ENCODE measurements at regions not wholly inside any gene's neighbourhood (a gene's known extent, or its start where the extent isn't known, plus 50 kb on each side); places are given as distances from the start of the nearest gene placed in this dataset.

- H3K27ac ChIP-seq: no peak overlapping the region
- TF ChIP-seq, protein P1, sequence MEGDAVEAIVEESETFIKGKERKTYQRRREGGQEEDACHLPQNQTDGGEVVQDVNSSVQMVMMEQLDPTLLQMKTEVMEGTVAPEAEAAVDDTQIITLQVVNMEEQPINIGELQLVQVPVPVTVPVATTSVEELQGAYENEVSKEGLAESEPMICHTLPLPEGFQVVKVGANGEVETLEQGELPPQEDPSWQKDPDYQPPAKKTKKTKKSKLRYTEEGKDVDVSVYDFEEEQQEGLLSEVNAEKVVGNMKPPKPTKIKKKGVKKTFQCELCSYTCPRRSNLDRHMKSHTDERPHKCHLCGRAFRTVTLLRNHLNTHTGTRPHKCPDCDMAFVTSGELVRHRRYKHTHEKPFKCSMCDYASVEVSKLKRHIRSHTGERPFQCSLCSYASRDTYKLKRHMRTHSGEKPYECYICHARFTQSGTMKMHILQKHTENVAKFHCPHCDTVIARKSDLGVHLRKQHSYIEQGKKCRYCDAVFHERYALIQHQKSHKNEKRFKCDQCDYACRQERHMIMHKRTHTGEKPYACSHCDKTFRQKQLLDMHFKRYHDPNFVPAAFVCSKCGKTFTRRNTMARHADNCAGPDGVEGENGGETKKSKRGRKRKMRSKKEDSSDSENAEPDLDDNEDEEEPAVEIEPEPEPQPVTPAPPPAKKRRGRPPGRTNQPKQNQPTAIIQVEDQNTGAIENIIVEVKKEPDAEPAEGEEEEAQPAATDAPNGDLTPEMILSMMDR (IDR thresholded peaks at IDR 0.05): no peak
- TF ChIP-seq POLR2A (IDR thresholded peaks at IDR 0.05) (no peak), EP300 (IDR thresholded peaks at IDR 0.05) (no peak), POLR2AphosphoS5 (IDR thresholded peaks at IDR 0.05) (no peak)
- H3K36me3 ChIP-seq: no peaks in the 10 kb centered on the region
- DNase-seq (ENCODE audit: low spot score in 2 of 2): no peak
- WGBS: 65% methylated on average over 4 of the region's 4 CpGs
- no peaks in the 10 kb centered on the region for H3K9me3 ChIP-seq
- no peaks in the 10 kb centered on the region for H3K4me1 ChIP-seq
- no peak overlapping the region for H3K4me3 ChIP-seq
- no peaks in the 10 kb centered on the region for H3K27me3 ChIP-seq
Measured at GRCh38 chr1:14067711-14068110, 367.7 kb downstream of the PRDM2 start.

- TF ChIP-seq, protein P1 (IDR thresholded peaks at IDR 0.05): no peak
- no peak for TF ChIP-seq POLR2A (IDR thresholded peaks at IDR 0.05)
- TF ChIP-seq POLR2AphosphoS5 (IDR thresholded peaks at IDR 0.05): no peak
- TF ChIP-seq EP300 (IDR thresholded peaks at IDR 0.05): no peak
- H3K36me3 ChIP-seq: no peaks in the 10 kb centered on the region
- H3K27me3 ChIP-seq: no peaks in the 10 kb centered on the region
- 71% methylated on average over 1 of the region's 3 CpGs for WGBS
- H3K4me3 ChIP-seq: no peak overlapping the region
- H3K9me3 ChIP-seq: no peaks in the 10 kb centered on the region
- H3K4me1 ChIP-seq: no peaks in the 10 kb centered on the region
- H3K27ac ChIP-seq: no peak overlapping the region
- no peak for DNase-seq (ENCODE audit: low spot score in 2 of 2)
Measured at GRCh38 chr1:14071581-14071980, 371.6 kb downstream of the PRDM2 start.

DNA sequence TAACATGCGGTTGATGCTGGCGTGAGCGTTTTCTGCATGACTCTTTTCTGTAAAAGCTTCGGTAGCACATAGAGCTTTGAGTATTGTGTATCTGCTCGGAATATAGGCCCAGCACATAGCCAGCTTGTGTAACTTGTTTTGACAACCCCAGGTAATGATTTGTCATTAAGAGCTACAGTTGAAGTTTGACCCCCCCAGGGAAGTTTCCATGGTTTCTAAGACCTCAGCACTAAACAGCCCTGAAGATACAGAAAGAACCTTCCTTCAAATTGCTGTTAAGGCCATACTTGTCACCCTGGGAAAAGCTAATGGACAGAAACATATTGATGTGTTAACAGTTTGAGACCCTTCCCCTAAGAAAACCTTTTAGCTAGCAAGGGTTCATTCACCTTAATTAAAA is 380.7 kb downstream of the PRDM2 start:
- Histone ChIP-seq H3K27me3 (no peaks in the 10 kb centered on the region), H3K4me3 (no peak overlapping the region), H3K36me3 (no peaks in the 10 kb centered on the region), H3K4me1 (no peaks in the 10 kb centered on the region), H3K9me3 (no peaks in the 10 kb centered on the region), H3K27ac (no peak overlapping the region)
- TF ChIP-seq EP300 (IDR thresholded peaks at IDR 0.05): no peak
- TF ChIP-seq, protein P1 (IDR thresholded peaks at IDR 0.05): no peak
- TF ChIP-seq POLR2AphosphoS5 (IDR thresholded peaks at IDR 0.05): no peak
- no peak for TF ChIP-seq POLR2A (IDR thresholded peaks at IDR 0.05)
- 92% methylated on average over 5 of the region's 5 CpGs for WGBS
- DNase-seq (ENCODE audit: low spot score in 2 of 2): no peak

- H3K27me3 ChIP-seq: no peaks in the 10 kb centered on the region
- H3K4me3 ChIP-seq: no peak overlapping the region
- WGBS: 88% methylated on average over 5 of the region's 5 CpGs
- H3K36me3 ChIP-seq: no peaks in the 10 kb centered on the region
- no peak for DNase-seq (ENCODE audit: low spot score in 2 of 2)
- H3K27ac ChIP-seq: no peak overlapping the region
- TF ChIP-seq POLR2AphosphoS5 (IDR thresholded peaks at IDR 0.05) (no peak), POLR2A (IDR thresholded peaks at IDR 0.05) (no peak), EP300 (IDR thresholded peaks at IDR 0.05) (no peak)
- TF ChIP-seq, protein P1 (IDR thresholded peaks at IDR 0.05): no peak
- H3K4me1 ChIP-seq: no peaks in the 10 kb centered on the region
- H3K9me3 ChIP-seq: no peaks in the 10 kb centered on the region
Measured at GRCh38 chr1:14082331-14082730, 382.3 kb downstream of the PRDM2 start.

DNA sequence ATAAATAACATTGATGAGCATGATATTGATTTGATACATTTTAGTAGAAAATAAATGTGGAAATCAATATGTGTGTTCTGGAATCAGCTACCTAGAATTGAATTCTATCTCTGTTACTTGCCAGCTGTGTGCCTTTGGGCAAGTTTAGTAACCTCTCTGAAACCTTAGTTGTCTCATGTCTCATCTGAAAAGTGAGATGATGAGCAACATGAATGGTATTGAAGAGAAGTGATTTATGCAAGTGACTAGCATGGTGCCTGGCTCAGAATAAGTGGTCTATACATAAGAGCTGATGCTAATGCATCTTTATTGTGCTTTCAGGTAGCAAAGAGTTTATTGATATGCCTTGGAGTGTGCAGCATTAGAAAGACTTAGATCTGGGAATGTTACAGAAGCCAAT is 383.3 kb downstream of the PRDM2 start:
- H3K27me3 ChIP-seq: no peaks in the 10 kb centered on the region
- no peaks in the 10 kb centered on the region for H3K36me3 ChIP-seq
- no peak overlapping the region for H3K4me3 ChIP-seq
- no peaks in the 10 kb centered on the region for H3K9me3 ChIP-seq
- no peak overlapping the region for H3K27ac ChIP-seq
- H3K4me1 ChIP-seq: no peaks in the 10 kb centered on the region
- TF ChIP-seq EP300 (IDR thresholded peaks at IDR 0.05) (no peak), POLR2AphosphoS5 (IDR thresholded peaks at IDR 0.05) (no peak), POLR2A (IDR thresholded peaks at IDR 0.05) (no peak)
- TF ChIP-seq, protein P1 (IDR thresholded peaks at IDR 0.05): no peak
- DNase-seq (ENCODE audit: low spot score in 2 of 2): no peak
